ACC112 (cell line): ENCODE measurements at regions not wholly inside any gene's neighbourhood (a gene's known extent, or its start where the extent isn't known, plus 50 kb on each side); places are given as distances from the start of the nearest gene placed in this dataset.
"Not testable (repeated sequence)": the region's sequence is repeated elsewhere in the genome, so short reads cannot be mapped to it uniquely, and the experiment has no call there.

Experiments
- H2AFZ ChIP-seq: fragments of 200-600 bp; sonication (generic); one replicate; pipeline ENCODE4 v1.6.0; 2017; ENCODE audit warnings: antibody characterized with exemption, low read length; ENCODE audit not compliant: unreplicated experiment
- H3K27ac ChIP-seq: fragments of 200-600 bp; sonication (generic); 2 replicates; pipeline ENCODE4 v1.5.1; 2014; ENCODE audit warnings: low read depth, mild to moderate bottlenecking, antibody characterized with exemption, low read length, moderate library complexity
- H3K27me3 ChIP-seq: fragments of 200-600 bp; sonication (generic); 2 replicates; pipeline ENCODE4 v1.6.1; 2014; ENCODE audit warnings: mild to moderate bottlenecking, antibody characterized with exemption, low read length, moderate library complexity, mixed read lengths; ENCODE audit not compliant: insufficient read depth
- H3K36me3 ChIP-seq: fragments of 200-600 bp; sonication (generic); 2 replicates; pipeline ENCODE4 v1.6.1; 2016; ENCODE audit warnings: mild to moderate bottlenecking, antibody characterized with exemption, low read length, moderate library complexity, mixed read lengths; ENCODE audit not compliant: insufficient read depth
- H3K4me1 ChIP-seq: fragments of 200-600 bp; sonication (generic); one replicate; pipeline ENCODE4 v1.6.1; 2016; ENCODE audit warnings: low read length, mixed read lengths; ENCODE audit not compliant: insufficient read depth, unreplicated experiment, control insufficient read depth
- H3K4me3 ChIP-seq: fragments of 200-600 bp; sonication (generic); 2 replicates; pipeline ENCODE4 v1.5.1; 2014; ENCODE audit warnings: mild to moderate bottlenecking, low read depth, low read length
- H3K79me2 ChIP-seq: fragments of 200-600 bp; sonication (generic); one replicate; pipeline ENCODE4 v1.6.0; 2016; ENCODE audit warnings: low read length; ENCODE audit not compliant: control insufficient read depth, unreplicated experiment, insufficient read depth

- not testable (repeated sequence) for H3K79me2 ChIP-seq, H3K27me3 ChIP-seq, H2AFZ ChIP-seq, H3K4me1 ChIP-seq, H3K4me3 ChIP-seq, H3K36me3 ChIP-seq, H3K27ac ChIP-seq
Observed at GRCh38 chr2:88996588-88996987, 305.1 kb downstream of the RPIA start.

GRCh38 chr2:88999365-88999764 is 307.9 kb downstream of the RPIA start:
- Histone ChIP-seq H3K79me2 (no peaks in the 10 kb centered on the region), H3K27ac (no peak overlapping the region), H3K4me1 (no peaks in the 10 kb centered on the region), H3K27me3 (no peaks in the 10 kb centered on the region), H2AFZ (no peak overlapping the region), H3K4me3 (no peak overlapping the region), H3K36me3 (no peaks in the 10 kb centered on the region)

GRCh38 chr2:89000235-89000634 is 308.8 kb downstream of the RPIA start:
- Histone ChIP-seq H3K36me3 (no peaks in the 10 kb centered on the region), H3K4me3 (no peak overlapping the region), H3K27me3 (no peaks in the 10 kb centered on the region), H2AFZ (no peak overlapping the region), H3K79me2 (no peaks in the 10 kb centered on the region), H3K27ac (no peak overlapping the region), H3K4me1 (no peaks in the 10 kb centered on the region)

GRCh38 chr2:89004238-89004637 is 312.8 kb downstream of the RPIA start:
- not testable (repeated sequence) for H3K79me2 ChIP-seq, H3K27ac ChIP-seq, H3K36me3 ChIP-seq, H3K4me1 ChIP-seq, H2AFZ ChIP-seq, H3K4me3 ChIP-seq, H3K27me3 ChIP-seq

- H3K4me3 ChIP-seq, H3K4me1 ChIP-seq, H3K27ac ChIP-seq, H2AFZ ChIP-seq, H3K79me2 ChIP-seq, H3K27me3 ChIP-seq, H3K36me3 ChIP-seq: not testable (repeated sequence)
Observed at GRCh38 chr2:89020566-89020965, 329.1 kb downstream of the RPIA start.

GRCh38 chr2:89026296-89026695 is 334.8 kb downstream of the RPIA start:
- not testable (repeated sequence) for H3K27ac ChIP-seq, H3K4me3 ChIP-seq, H3K79me2 ChIP-seq, H3K27me3 ChIP-seq, H3K4me1 ChIP-seq, H3K36me3 ChIP-seq, H2AFZ ChIP-seq

- H2AFZ ChIP-seq, H3K27me3 ChIP-seq, H3K27ac ChIP-seq, H3K79me2 ChIP-seq, H3K36me3 ChIP-seq, H3K4me1 ChIP-seq, H3K4me3 ChIP-seq: not testable (repeated sequence)
Observed at GRCh38 chr2:89027115-89027514, 335.6 kb downstream of the RPIA start.

GRCh38 chr2:89027536-89027935 is 336.1 kb downstream of the RPIA start:
- H3K27me3 ChIP-seq, H3K4me1 ChIP-seq, H2AFZ ChIP-seq, H3K4me3 ChIP-seq, H3K27ac ChIP-seq, H3K36me3 ChIP-seq, H3K79me2 ChIP-seq: not testable (repeated sequence)

GRCh38 chr2:89029257-89029656 is 337.8 kb downstream of the RPIA start:
- H3K79me2 ChIP-seq, H3K27ac ChIP-seq, H3K4me1 ChIP-seq, H3K27me3 ChIP-seq, H2AFZ ChIP-seq, H3K4me3 ChIP-seq, H3K36me3 ChIP-seq: not testable (repeated sequence)

- H3K36me3 ChIP-seq, H3K79me2 ChIP-seq, H2AFZ ChIP-seq, H3K27ac ChIP-seq, H3K4me3 ChIP-seq, H3K4me1 ChIP-seq, H3K27me3 ChIP-seq: not testable (repeated sequence)
Observed at GRCh38 chr2:89048138-89049066, 356.9 kb downstream of the RPIA start.

GRCh38 chr2:89058616-89059015 is 367.1 kb downstream of the RPIA start:
- H3K4me1 ChIP-seq, H3K4me3 ChIP-seq, H3K79me2 ChIP-seq, H3K27ac ChIP-seq, H3K27me3 ChIP-seq, H3K36me3 ChIP-seq, H2AFZ ChIP-seq: not testable (repeated sequence)
